Endothelial cell of umbilical vein (primary cell): ENCODE measurements at regions not wholly inside any gene's neighbourhood (a gene's known extent, or its start where the extent isn't known, plus 50 kb on each side); places are given as distances from the start of the nearest gene placed in this dataset.

Experiments
- BruUV-seq: library from RNA; stranded (reverse); fragments of 400-500 nt; replicated peaks from 2 replicates; lab custom pipeline; 2021; lab: Mats Ljungman, UMichigan
- CTCF ChIA-PET: fragments of 300-600, 350-600 bp; sonication (Branson Sonifier 250); formaldehyde crosslinking; loops from one replicate; lab custom pipeline; 2021; ENCODE audit warnings: antibody characterized with exemption, inconsistent platforms; lab: Charles Lee
- POLR2A ChIA-PET: fragments of 300-600, 350-600 bp; sonication (Branson Sonifier 250); formaldehyde crosslinking; loops from one replicate; lab custom pipeline; 2021; ENCODE audit warnings: antibody characterized with exemption, inconsistent platforms; lab: Charles Lee
- DNase-seq: peaks from one replicate; pipeline ENCODE4 v3.0.0-alpha.2; 2011; ENCODE audit warnings: low read depth, low spot score
- FAIRE-seq: peaks from 2 replicates; lab custom pipeline; 2011; peaks lifted over from hg19 to GRCh38; lab: Jason Lieb, UNC
- H2AFZ ChIP-seq: 2 replicates; pipeline ENCODE4 v1.6.0; 2012; ENCODE audit warnings: low read depth, low read length, control low read depth, inconsistent platforms
- H3K27ac ChIP-seq: 2 replicates; pipeline ENCODE4 v1.5.1; 2011; ENCODE audit warnings: low read depth, mild to moderate bottlenecking, control low read depth, low read length, moderate library complexity; ENCODE audit not compliant: insufficient read depth
- H3K27me3 ChIP-seq, 2 experiments: 2 replicates each; pipeline versions ENCODE4 v1.6.0 to v1.6.1; 2011; ENCODE audit warnings: low read length in 2 of 2, mixed read lengths in 1 of 2; ENCODE audit not compliant: control insufficient read depth in 2 of 2, insufficient read depth in 2 of 2
- H3K36me3 ChIP-seq, 2 experiments: 2 replicates in 1 of 2; 3 replicates in 1 of 2; pipeline ENCODE4 v1.5.1; 2011; ENCODE audit warnings: low read length in 2 of 2, mild to moderate bottlenecking in 1 of 2, moderate library complexity in 1 of 2; ENCODE audit not compliant: control insufficient read depth in 2 of 2, insufficient read depth in 2 of 2; ENCODE audit errors: extremely low read depth in 1 of 2
- H3K4me1 ChIP-seq: 3 replicates; pipeline ENCODE4 v1.5.1; 2011; ENCODE audit warnings: mild to moderate bottlenecking, low read length; ENCODE audit not compliant: control insufficient read depth, insufficient read depth; ENCODE audit errors: extremely low read depth
- H3K4me2 ChIP-seq: 2 replicates; pipeline ENCODE4 v1.6.1; 2011; ENCODE audit warnings: low read length, control low read depth, mixed read lengths; ENCODE audit not compliant: insufficient read depth
- H3K4me3 ChIP-seq, 3 experiments: fragments of 200-600 bp in 1 of 3; sonication (generic), shearing (Covaris generic) in 1 of 3; replicated peaks in 1 of 3; 2 replicates each; pipeline ENCODE4 v1.5.1; 2011 to 2016; ENCODE audit warnings: control low read depth in 3 of 3, low read length in 3 of 3, mild to moderate bottlenecking in 2 of 3, inconsistent platforms in 1 of 3, low read depth in 1 of 3, moderate library complexity in 1 of 3; ENCODE audit not compliant: insufficient read depth in 1 of 3
- H3K79me2 ChIP-seq: 2 replicates; pipeline ENCODE4 v1.6.0; 2012; ENCODE audit warnings: low read length, inconsistent platforms; ENCODE audit not compliant: control insufficient read depth, insufficient read depth
- H3K9ac ChIP-seq: replicated peaks from 2 replicates; pipeline ENCODE3; 2011; ENCODE audit warnings: low read length, control low read depth; ENCODE audit not compliant: insufficient read depth; ENCODE audit errors: extremely low read depth
- H3K9me1 ChIP-seq: replicated peaks from 3 replicates; pipeline ENCODE4 v1.6.0; 2011; ENCODE audit warnings: mild to moderate bottlenecking, low read length; ENCODE audit not compliant: control insufficient read depth, insufficient read depth; ENCODE audit errors: extremely low read depth
- H3K9me3 ChIP-seq: replicated peaks from 2 replicates; pipeline ENCODE4 v1.5.1; 2012; ENCODE audit warnings: low read length, inconsistent platforms; ENCODE audit not compliant: control insufficient read depth, insufficient read depth
- H4K20me1 ChIP-seq: replicated peaks from 2 replicates; pipeline ENCODE3; 2011; ENCODE audit warnings: mild to moderate bottlenecking, low read length; ENCODE audit not compliant: control insufficient read depth, insufficient read depth; ENCODE audit errors: extremely low read depth
- CTCF ChIP-seq, 2 donors: IDR thresholded peaks; 1 replicate in 1 of 2; 2 replicates in 1 of 2; pipeline ENCODE4 v1.5.1; 2011; ENCODE audit warnings: low read length in 2 of 2, mild to moderate bottlenecking in 2 of 2, moderate library complexity in 2 of 2, control low read depth in 1 of 2, inconsistent platforms in 1 of 2, low read depth in 1 of 2; ENCODE audit not compliant: insufficient read depth in 1 of 2; ENCODE audit errors: extremely low read depth in 1 of 2
- MAX ChIP-seq: IDR thresholded peaks from 2 replicates; pipeline ENCODE4 v1.6.1; 2011; ENCODE audit not compliant: insufficient read depth, insufficient read length
- dilution Hi-C: fragments of 300-500 bp; cut with MboI; formaldehyde crosslinking; loops from one replicate; pipeline ENCODE4 v1.15.0; 2019; ENCODE audit warnings: low sequenced_read_pairs; ENCODE audit not compliant: extremely low pct_ligation_motif_present
- intact Hi-C: fragments of 100-400 bp; cut with micrococcal nuclease; formaldehyde crosslinking; loops from one replicate; pipeline ENCODE4 v1.10.0; 2022

- dilution Hi-C loops, result no loop called here
- no peak for FAIRE-seq
- BruUV-seq, result no TSS peak
These were observed 189.1 kb upstream of the C1QTNF7 start for GRCh38 chr4:15238720-15239119.

More at GRCh38 chr4:15238720-15239119, 189.1 kb upstream of the C1QTNF7 start:
- Histone ChIP-seq H3K4me2 (no peak overlapping the region), H3K79me2 (no peaks in the 10 kb centered on the region), H2AFZ (no peak overlapping the region), H4K20me1 (no peaks in the 10 kb centered on the region), H3K9me3 (no peaks in the 10 kb centered on the region), H3K9ac (no peak overlapping the region), H3K27me3 (no peaks in the 10 kb centered on the region), H3K27ac (no peak overlapping the region), H3K4me3 (no peak overlapping the region), H3K9me1 (no peaks in the 10 kb centered on the region), H3K4me1 (no peaks in the 10 kb centered on the region), H3K36me3 (no peaks in the 10 kb centered on the region)
- POLR2A ChIA-PET, result no interaction called here
- intact Hi-C loops, result loop anchor here (1.0 to 10.0 kb wide), 3 partner anchors 158 to 416 kb away; partner anchors contain the start of gene FBXL5
- peak; percentile 22 to 26 for TF ChIP-seq CTCF (IDR thresholded peaks at IDR 0.05; ENCODE audit: extremely low read depth in 1 of 2, insufficient read depth in 1 of 2, low read depth in 1 of 2, low read length in 2 of 2)
- TF ChIP-seq MAX, result no peak
- DNase-seq, result peak; percentile 11
- CTCF ChIA-PET, result interaction anchor here (0.7 to 1.5 kb wide), 2 partner anchors 158 to 219 kb away, joined by 3 to 5 read pairs; no protein-coding TSS in a partner anchor
